ENCODE measurements at regions not wholly inside any gene's neighbourhood (a gene's known extent, or its start where the extent isn't known, plus 50 kb on each side); places are given as distances from the start of the nearest gene placed in this dataset.

DNA sequence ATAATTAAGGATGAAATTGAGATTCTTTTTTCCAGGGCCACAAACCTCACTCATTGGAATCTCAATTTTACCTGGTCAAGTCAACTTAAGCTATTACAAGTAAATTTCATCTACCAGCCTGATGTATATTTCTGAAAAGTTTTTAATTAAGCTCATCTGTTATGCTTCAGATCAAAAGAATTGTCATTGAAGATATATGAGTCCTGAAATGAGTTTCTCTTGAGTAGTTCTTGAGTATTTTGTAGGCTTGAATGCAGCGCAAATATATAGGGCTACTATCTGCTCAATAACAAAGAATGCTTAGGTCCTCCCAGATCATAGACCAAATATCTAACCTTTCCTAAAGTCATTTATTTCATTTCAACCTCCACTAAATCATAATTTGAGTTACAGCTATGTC lies 482.2 kb upstream of the ST8SIA4 start:
- Histone ChIP-seq H2AFZ (ENCODE audit: insufficient read depth, low read length, poor library complexity) (no peak overlapping the region), H2AK5ac (ENCODE audit: low read length) (no peak overlapping the region), H3K9ac (ENCODE audit: low read length) (no peak overlapping the region), H3K4me1 (ENCODE audit: control insufficient read depth in 1 of 2, insufficient read depth in 2 of 2, low read length in 2 of 2) (no peaks in the 10 kb centered on the region), H4K12ac (ENCODE audit: low read depth, low read length) (no peak overlapping the region), H3K27me3 (ENCODE audit: insufficient read depth, low read length) (no peaks in the 10 kb centered on the region), H4K8ac (ENCODE audit: low read depth, low read length) (no peak overlapping the region), H2BK12ac (ENCODE audit: low read length) (no peak overlapping the region), H3K9me3 (ENCODE audit: insufficient read depth, low read depth, low read length) (no peaks in the 10 kb centered on the region), H3K18ac (ENCODE audit: low read length) (no peak overlapping the region), H3K4me3 (ENCODE audit: low read depth, low read length) (no peak overlapping the region), H3K4ac (ENCODE audit: low read depth, low read length) (no peak overlapping the region), H3K36me3 (ENCODE audit: control insufficient read depth in 1 of 2, insufficient read depth in 2 of 2, low read length in 2 of 2) (no peaks in the 10 kb centered on the region), H3K27ac (ENCODE audit: low read depth, low read length) (no peak overlapping the region), H3K14ac (ENCODE audit: low read length) (no peak overlapping the region), H2BK5ac (ENCODE audit: low read depth, low read length, poor library complexity) (no peak overlapping the region), H3K4me2 (ENCODE audit: low read length) (no peak overlapping the region), H3K23ac (ENCODE audit: low read length) (no peak overlapping the region), H4K91ac (ENCODE audit: low read depth, low read length) (no peak overlapping the region), H2BK120ac (ENCODE audit: insufficient read depth, low read length, poor library complexity) (no peak overlapping the region), H3K79me1 (ENCODE audit: low read length) (no peaks in the 10 kb centered on the region), H3K79me2 (ENCODE audit: control insufficient read depth, insufficient read depth, low read length, poor library complexity) (no peaks in the 10 kb centered on the region)
- no CpG with 5 or more reads among the region's 1 CpG for WGBS (ENCODE audit: extremely low coverage, insufficient coverage, insufficient read length)
- no peak for DNase-seq

DNA sequence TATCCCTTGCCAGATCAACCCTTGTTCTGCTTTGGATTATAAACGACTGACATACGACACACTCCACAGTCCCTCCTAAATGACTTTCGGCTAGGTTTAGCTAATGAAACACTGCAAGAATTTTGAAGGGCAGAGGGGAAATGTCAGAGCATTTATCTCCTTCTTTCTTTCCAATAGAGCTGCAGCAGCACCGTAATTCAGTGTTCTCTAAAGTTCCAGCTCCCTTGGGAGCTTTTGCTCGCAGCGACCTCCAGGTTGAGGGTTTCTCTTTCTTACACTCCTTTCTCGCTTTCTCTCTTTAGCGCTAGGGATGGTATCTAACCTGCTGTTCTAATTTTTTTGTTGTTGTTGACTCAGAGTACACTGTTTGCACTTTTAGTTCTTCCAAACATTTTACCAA lies 467.1 kb upstream of the ST8SIA4 start:
- H3K4me3 ChIP-seq (ENCODE audit: low read depth, low read length): no peak overlapping the region
- H2BK12ac ChIP-seq (ENCODE audit: low read length): no peak overlapping the region
- H3K4ac ChIP-seq (ENCODE audit: low read depth, low read length): no peak overlapping the region
- no peak overlapping the region for H3K4me2 ChIP-seq (ENCODE audit: low read length)
- H3K18ac ChIP-seq (ENCODE audit: low read length): no peak overlapping the region
- no peak overlapping the region for H3K27ac ChIP-seq (ENCODE audit: low read depth, low read length)
- H2AK5ac ChIP-seq (ENCODE audit: low read length): no peak overlapping the region
- no peaks in the 10 kb centered on the region for H3K4me1 ChIP-seq (ENCODE audit: control insufficient read depth in 1 of 2, insufficient read depth in 2 of 2, low read length in 2 of 2)
- H3K79me2 ChIP-seq (ENCODE audit: control insufficient read depth, insufficient read depth, low read length, poor library complexity): no peaks in the 10 kb centered on the region
- no peak overlapping the region for H4K12ac ChIP-seq (ENCODE audit: low read depth, low read length)
- no peaks in the 10 kb centered on the region for H3K79me1 ChIP-seq (ENCODE audit: low read length)
- H2BK5ac ChIP-seq (ENCODE audit: low read depth, low read length, poor library complexity): no peak overlapping the region
- WGBS (ENCODE audit: extremely low coverage, insufficient coverage, insufficient read length): no CpG with 5 or more reads among the region's 8 CpGs
- H4K91ac ChIP-seq (ENCODE audit: low read depth, low read length): no peak overlapping the region
- no peak overlapping the region for H2AFZ ChIP-seq (ENCODE audit: insufficient read depth, low read length, poor library complexity)
- no peak overlapping the region for H4K8ac ChIP-seq (ENCODE audit: low read depth, low read length)
- H3K27me3 ChIP-seq (ENCODE audit: insufficient read depth, low read length): no peaks in the 10 kb centered on the region
- H3K9ac ChIP-seq (ENCODE audit: low read length): no peak overlapping the region
- H3K9me3 ChIP-seq (ENCODE audit: insufficient read depth, low read depth, low read length): no peaks in the 10 kb centered on the region
- no peak overlapping the region for H3K23ac ChIP-seq (ENCODE audit: low read length)
- no peaks in the 10 kb centered on the region for H3K36me3 ChIP-seq (ENCODE audit: control insufficient read depth in 1 of 2, insufficient read depth in 2 of 2, low read length in 2 of 2)
- no peak overlapping the region for H2BK120ac ChIP-seq (ENCODE audit: insufficient read depth, low read length, poor library complexity)
- H3K14ac ChIP-seq (ENCODE audit: low read length): no peak overlapping the region
- no peak for DNase-seq

DNA sequence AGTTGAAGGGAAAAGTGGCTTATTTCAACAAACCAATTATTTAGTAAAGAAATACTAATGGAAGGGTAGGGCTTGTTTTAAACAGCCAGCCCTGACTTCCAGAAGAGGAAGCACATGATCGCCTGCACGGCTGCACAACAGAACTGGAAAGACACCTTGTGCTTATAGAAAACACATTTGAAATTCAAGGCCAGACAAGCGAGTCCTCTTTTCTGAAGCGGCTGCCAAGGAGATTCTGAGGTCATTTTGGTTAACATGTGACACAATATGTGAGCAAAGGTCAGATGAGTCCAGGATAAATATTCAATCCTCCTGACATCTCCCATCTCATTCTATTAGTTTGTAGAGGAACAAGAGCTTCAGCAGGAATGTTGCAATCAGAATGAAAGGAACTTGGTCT lies 461.4 kb upstream of the ST8SIA4 start:
- Histone ChIP-seq H3K27me3 (ENCODE audit: insufficient read depth, low read length) (no peaks in the 10 kb centered on the region), H3K79me1 (ENCODE audit: low read length) (no peaks in the 10 kb centered on the region), H2BK5ac (ENCODE audit: low read depth, low read length, poor library complexity) (no peak overlapping the region), H2AK5ac (ENCODE audit: low read length) (no peak overlapping the region), H3K18ac (ENCODE audit: low read length) (no peak overlapping the region), H3K4me1 (ENCODE audit: control insufficient read depth in 1 of 2, insufficient read depth in 2 of 2, low read length in 2 of 2) (no peaks in the 10 kb centered on the region), H3K9ac (ENCODE audit: low read length) (no peak overlapping the region), H3K4ac (ENCODE audit: low read depth, low read length) (no peak overlapping the region), H3K14ac (ENCODE audit: low read length) (no peak overlapping the region), H2BK120ac (ENCODE audit: insufficient read depth, low read length, poor library complexity) (no peak overlapping the region), H3K4me2 (ENCODE audit: low read length) (no peak overlapping the region), H3K79me2 (ENCODE audit: control insufficient read depth, insufficient read depth, low read length, poor library complexity) (no peaks in the 10 kb centered on the region), H2BK12ac (ENCODE audit: low read length) (no peak overlapping the region), H3K4me3 (ENCODE audit: low read depth, low read length) (no peak overlapping the region), H2AFZ (ENCODE audit: insufficient read depth, low read length, poor library complexity) (no peak overlapping the region), H4K12ac (ENCODE audit: low read depth, low read length) (no peak overlapping the region), H3K36me3 (ENCODE audit: control insufficient read depth in 1 of 2, insufficient read depth in 2 of 2, low read length in 2 of 2) (no peaks in the 10 kb centered on the region), H3K23ac (ENCODE audit: low read length) (no peak overlapping the region), H4K8ac (ENCODE audit: low read depth, low read length) (no peak overlapping the region), H4K91ac (ENCODE audit: low read depth, low read length) (no peak overlapping the region), H3K9me3 (ENCODE audit: insufficient read depth, low read depth, low read length) (no peaks in the 10 kb centered on the region), H3K27ac (ENCODE audit: low read depth, low read length) (no peak overlapping the region)
- no CpG with 5 or more reads among the region's 4 CpGs for WGBS (ENCODE audit: extremely low coverage, insufficient coverage, insufficient read length)
- no peak for DNase-seq

DNA sequence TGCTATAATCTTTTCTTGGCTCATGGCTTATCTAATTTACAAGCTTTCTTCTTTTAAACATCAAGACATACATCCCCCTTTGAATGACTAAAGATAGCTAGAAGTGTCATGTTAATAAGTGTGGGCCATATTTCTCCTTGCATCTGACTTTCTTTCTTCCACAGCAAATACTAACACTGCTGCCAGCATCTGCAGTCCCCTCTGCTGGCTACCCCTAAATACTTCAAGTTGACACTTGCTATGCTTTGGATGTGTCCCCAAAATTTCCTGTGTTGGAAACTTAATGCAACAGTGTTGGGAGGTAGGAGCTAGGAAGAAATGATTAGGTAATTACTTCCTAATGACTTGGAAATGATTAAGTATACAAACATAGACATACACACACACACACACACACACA lies 459.0 kb upstream of the ST8SIA4 start:
- Histone ChIP-seq H3K9me3 (ENCODE audit: insufficient read depth, low read depth, low read length) (no peaks in the 10 kb centered on the region), H2BK120ac (ENCODE audit: insufficient read depth, low read length, poor library complexity) (no peak overlapping the region), H3K9ac (ENCODE audit: low read length) (no peak overlapping the region), H3K36me3 (ENCODE audit: control insufficient read depth in 1 of 2, insufficient read depth in 2 of 2, low read length in 2 of 2) (no peaks in the 10 kb centered on the region), H4K8ac (ENCODE audit: low read depth, low read length) (no peak overlapping the region), H3K4me1 (ENCODE audit: control insufficient read depth in 1 of 2, insufficient read depth in 2 of 2, low read length in 2 of 2) (no peaks in the 10 kb centered on the region), H2AFZ (ENCODE audit: insufficient read depth, low read length, poor library complexity) (no peak overlapping the region), H3K79me1 (ENCODE audit: low read length) (no peaks in the 10 kb centered on the region), H3K4me3 (ENCODE audit: low read depth, low read length) (no peak overlapping the region), H3K27me3 (ENCODE audit: insufficient read depth, low read length) (no peaks in the 10 kb centered on the region), H2BK12ac (ENCODE audit: low read length) (no peak overlapping the region), H3K4ac (ENCODE audit: low read depth, low read length) (no peak overlapping the region), H2AK5ac (ENCODE audit: low read length) (no peak overlapping the region), H2BK5ac (ENCODE audit: low read depth, low read length, poor library complexity) (no peak overlapping the region), H4K91ac (ENCODE audit: low read depth, low read length) (no peak overlapping the region), H3K4me2 (ENCODE audit: low read length) (no peak overlapping the region), H3K18ac (ENCODE audit: low read length) (no peak overlapping the region), H4K12ac (ENCODE audit: low read depth, low read length) (no peak overlapping the region), H3K79me2 (ENCODE audit: control insufficient read depth, insufficient read depth, low read length, poor library complexity) (no peaks in the 10 kb centered on the region), H3K23ac (ENCODE audit: low read length) (no peak overlapping the region), H3K14ac (ENCODE audit: low read length) (no peak overlapping the region), H3K27ac (ENCODE audit: low read depth, low read length) (no peak overlapping the region)
- no peak for DNase-seq

DNA sequence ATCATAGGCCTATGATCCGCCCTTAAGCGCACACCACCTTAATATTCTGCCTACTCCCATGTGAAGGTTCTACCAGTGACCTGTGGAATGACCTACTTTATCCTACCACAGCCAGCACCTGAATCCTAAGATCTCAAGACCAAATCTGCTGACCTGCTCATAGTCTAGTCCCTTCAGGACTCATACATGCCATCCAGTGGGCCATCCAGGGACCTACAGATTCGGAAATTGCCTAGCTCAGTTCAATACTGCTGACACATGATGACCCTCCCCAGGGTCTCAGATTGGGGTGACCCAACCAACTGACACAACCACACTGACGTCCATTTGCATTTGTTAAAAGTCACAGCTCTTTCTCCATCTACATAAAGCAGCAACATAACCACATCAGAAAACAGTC lies 443.8 kb upstream of the ST8SIA4 start:
- H2AFZ ChIP-seq (ENCODE audit: insufficient read depth, low read length, poor library complexity): no peak overlapping the region
- no peaks in the 10 kb centered on the region for H3K79me2 ChIP-seq (ENCODE audit: control insufficient read depth, insufficient read depth, low read length, poor library complexity)
- H3K27me3 ChIP-seq (ENCODE audit: insufficient read depth, low read length): no peaks in the 10 kb centered on the region
- no peak overlapping the region for H3K9ac ChIP-seq (ENCODE audit: low read length)
- H4K12ac ChIP-seq (ENCODE audit: low read depth, low read length): no peak overlapping the region
- no peak overlapping the region for H4K8ac ChIP-seq (ENCODE audit: low read depth, low read length)
- H2BK5ac ChIP-seq (ENCODE audit: low read depth, low read length, poor library complexity): no peak overlapping the region
- WGBS (ENCODE audit: extremely low coverage, insufficient coverage, insufficient read length): no CpG with 5 or more reads among the region's 4 CpGs
- H3K4me1 ChIP-seq (ENCODE audit: control insufficient read depth in 1 of 2, insufficient read depth in 2 of 2, low read length in 2 of 2): no peaks in the 10 kb centered on the region
- H3K27ac ChIP-seq (ENCODE audit: low read depth, low read length): no peak overlapping the region
- H3K4ac ChIP-seq (ENCODE audit: low read depth, low read length): no peak overlapping the region
- H2BK12ac ChIP-seq (ENCODE audit: low read length): no peak overlapping the region
- no peaks in the 10 kb centered on the region for H3K36me3 ChIP-seq (ENCODE audit: control insufficient read depth in 1 of 2, insufficient read depth in 2 of 2, low read length in 2 of 2)
- H3K23ac ChIP-seq (ENCODE audit: low read length): no peak overlapping the region
- no peak overlapping the region for H3K4me2 ChIP-seq (ENCODE audit: low read length)
- no peak overlapping the region for H4K91ac ChIP-seq (ENCODE audit: low read depth, low read length)
- H3K14ac ChIP-seq (ENCODE audit: low read length): no peak overlapping the region
- no peak overlapping the region for H3K18ac ChIP-seq (ENCODE audit: low read length)
- DNase-seq: peak in 1 of 2 donors; percentile 61
- H3K4me3 ChIP-seq (ENCODE audit: low read depth, low read length): no peak overlapping the region
- H2AK5ac ChIP-seq (ENCODE audit: low read length): no peak overlapping the region
- H3K79me1 ChIP-seq (ENCODE audit: low read length): no peaks in the 10 kb centered on the region
- no peak overlapping the region for H2BK120ac ChIP-seq (ENCODE audit: insufficient read depth, low read length, poor library complexity)
- no peaks in the 10 kb centered on the region for H3K9me3 ChIP-seq (ENCODE audit: insufficient read depth, low read depth, low read length)

Measured in trophoblast cell (in vitro differentiated cells and primary cell).